H1 (cell line): ENCODE measurements at regions not wholly inside any gene's neighbourhood (a gene's known extent, or its start where the extent isn't known, plus 50 kb on each side); places are given as distances from the start of the nearest gene placed in this dataset.

Experiments
- CHD7 ChIP-seq: fragments of 300-600 bp; sonication (generic); IDR thresholded peaks from 2 replicates; pipeline ENCODE4 v1.7.1; 2012; ENCODE audit warnings: low read length, moderate library complexity, mild to moderate bottlenecking, inconsistent platforms; ENCODE audit not compliant: insufficient replicate concordance
- CREB1 ChIP-seq: IDR thresholded peaks from 2 replicates; pipeline ENCODE4 v1.6.1; 2012; ENCODE audit warnings: inconsistent platforms
- TAF7 ChIP-seq: optimal IDR thresholded peaks from 2 replicates; pipeline ENCODE3; 2011; ENCODE audit warnings: low read depth, mild to moderate bottlenecking, inconsistent platforms, low read length, moderate library complexity, borderline replicate concordance

- TF ChIP-seq CHD7 = no peak
- TF ChIP-seq CREB1 = no peak
- no peak for TF ChIP-seq TAF7
Observed at GRCh38 chr10:4170633-4171314, 385.8 kb upstream of the KLF6 start (continued).
